HL-60 (cell line): ENCODE measurements at regions not wholly inside any gene's neighbourhood (a gene's known extent, or its start where the extent isn't known, plus 50 kb on each side); places are given as distances from the start of the nearest gene placed in this dataset.

Experiments used
- CTCF ChIP-seq: IDR thresholded peaks from one replicate; pipeline ENCODE4 v1.5.1; 2011; ENCODE audit warnings: low read length, control low read depth, inconsistent platforms; ENCODE audit not compliant: insufficient read depth
- GABPA ChIP-seq: IDR thresholded peaks from 2 replicates; pipeline ENCODE4 v1.6.1; 2012; ENCODE audit warnings: low read depth

GRCh38 chr4:149933883-149934282 lies 118.2 kb upstream of the IQCM start:
- TF ChIP-seq CTCF (no peak), GABPA (no peak)
